IMR-90 (cell line): ENCODE measurements at regions not wholly inside any gene's neighbourhood (a gene's known extent, or its start where the extent isn't known, plus 50 kb on each side); places are given as distances from the start of the nearest gene placed in this dataset.

Experiments
- ATAC-seq: fragments of 200-7000 bp; cut with Tn5 transposase; 2 replicates; pipeline ENCODE4 v1.9.1; 2020; ENCODE audit warnings: low read depth, mild to moderate bottlenecking, moderate library complexity
- BruUV-seq: library from RNA; stranded (reverse); fragments of 400-500 nt; replicated peaks from 2 replicates; lab custom pipeline; 2021; lab: Mats Ljungman, UMichigan
- CTCF ChIA-PET: fragments of 300-600 bp; formaldehyde crosslinking; extraction: SDS; loops from one replicate; lab custom pipeline; 2021; ENCODE audit warnings: antibody characterized with exemption; lab: Yijun Ruan, JAX
- POLR2A ChIA-PET: fragments of 300-600 bp; sonication (Branson Sonifier 250); formaldehyde crosslinking; loops from one replicate; lab custom pipeline; 2022; ENCODE audit warnings: antibody characterized with exemption; ENCODE audit not compliant: unreplicated experiment; lab: Charles Lee
- DNase-seq: peaks from one replicate; pipeline ENCODE4 v3.0.0; 2013
- H2AFZ ChIP-seq: replicated peaks from 2 replicates; pipeline ENCODE3; 2013; ENCODE audit warnings: low read length, mild to moderate bottlenecking; ENCODE audit not compliant: poor library complexity
- H2AK5ac ChIP-seq: 2 replicates; pipeline ENCODE4 v1.6.1; 2013; ENCODE audit warnings: low read depth, low read length, inconsistent platforms
- H2AK9ac ChIP-seq: replicated peaks from 2 replicates; pipeline ENCODE3; 2013; ENCODE audit warnings: mild to moderate bottlenecking, low read depth, low read length, moderate library complexity; ENCODE audit not compliant: poor library complexity
- H2BK120ac ChIP-seq: 2 replicates; pipeline ENCODE4 v1.6.1; 2013; ENCODE audit warnings: low read depth, low read length, inconsistent platforms
- H2BK15ac ChIP-seq: 3 replicates; pipeline ENCODE4 v1.6.1; 2013; ENCODE audit warnings: low read depth, low read length, inconsistent platforms
- H2BK20ac ChIP-seq: 2 replicates; pipeline ENCODE4 v1.6.1; 2013; ENCODE audit warnings: low read depth, mild to moderate bottlenecking, inconsistent platforms, low read length, moderate library complexity
- H2BK5ac ChIP-seq: 2 replicates; pipeline ENCODE4 v1.6.1; 2013; ENCODE audit warnings: mild to moderate bottlenecking, low read depth, low read length, inconsistent platforms; ENCODE audit not compliant: poor library complexity, severe bottlenecking
- H3K14ac ChIP-seq: replicated peaks from 2 replicates; pipeline ENCODE4 v1.6.1; 2013; ENCODE audit warnings: low read depth, low read length, inconsistent platforms
- H3K18ac ChIP-seq: 2 replicates; pipeline ENCODE4 v1.6.1; 2013; ENCODE audit warnings: low read depth, low read length, control low read depth
- H3K23ac ChIP-seq: 2 replicates; pipeline ENCODE4 v1.6.1; 2013; ENCODE audit warnings: low read depth, low read length, inconsistent platforms
- H3K27ac ChIP-seq: 2 replicates; pipeline ENCODE4 v1.5.1; 2013; ENCODE audit warnings: mild to moderate bottlenecking, control low read depth, low read length; ENCODE audit not compliant: insufficient read depth
- H3K27me3 ChIP-seq: 2 replicates; pipeline ENCODE4 v1.6.1; 2013; ENCODE audit warnings: low read length; ENCODE audit not compliant: control insufficient read depth, insufficient read depth
- H3K36me3 ChIP-seq: 2 replicates; pipeline ENCODE4 v1.6.1; 2013; ENCODE audit warnings: low read length, mixed read lengths; ENCODE audit not compliant: control insufficient read depth, insufficient read depth
- H3K4ac ChIP-seq: 2 replicates; pipeline ENCODE4 v1.6.1; 2013; ENCODE audit warnings: low read depth, low read length, inconsistent platforms
- H3K4me1 ChIP-seq: 2 replicates; pipeline ENCODE4 v1.6.1; 2013; ENCODE audit warnings: low read length, mixed read lengths; ENCODE audit not compliant: control insufficient read depth, insufficient read depth
- H3K4me2 ChIP-seq: 2 replicates; pipeline ENCODE4 v1.6.1; 2013; ENCODE audit warnings: low read depth, mild to moderate bottlenecking, control low read depth, low read length, moderate library complexity
- H3K4me3 ChIP-seq: 2 replicates; pipeline ENCODE4 v1.5.1; 2013; ENCODE audit warnings: low read depth, mild to moderate bottlenecking, control low read depth, low read length, moderate library complexity; ENCODE audit not compliant: insufficient read depth
- H3K56ac ChIP-seq: 2 replicates; pipeline ENCODE4 v1.6.1; 2013; ENCODE audit warnings: low read length, inconsistent platforms; ENCODE audit not compliant: insufficient read depth; ENCODE audit errors: extremely low read depth
- H3K79me1 ChIP-seq, 2 experiments: 2 replicates each; pipeline ENCODE4 v1.6.1; 2013; ENCODE audit warnings: low read length in 2 of 2, inconsistent platforms in 1 of 2, low read depth in 1 of 2
- H3K9ac ChIP-seq: 2 replicates; pipeline ENCODE4 v1.6.1; 2013; ENCODE audit warnings: low read depth, low read length, control low read depth
- H3K9me1 ChIP-seq: 2 replicates; pipeline ENCODE4 v1.6.1; 2013; ENCODE audit warnings: low read length, inconsistent platforms; ENCODE audit not compliant: insufficient read depth
- H3K9me3 ChIP-seq: 2 replicates; pipeline ENCODE4 v1.6.1; 2013; ENCODE audit warnings: low read length; ENCODE audit not compliant: control insufficient read depth, insufficient read depth
- H4K20me1 ChIP-seq: 2 replicates; pipeline ENCODE4 v1.6.1; 2013; ENCODE audit warnings: low read length, inconsistent platforms; ENCODE audit not compliant: insufficient read depth
- H4K5ac ChIP-seq: 2 replicates; pipeline ENCODE4 v1.6.1; 2013; ENCODE audit warnings: mild to moderate bottlenecking, low read depth, low read length, control low read depth
- H4K8ac ChIP-seq, 2 experiments: 2 replicates each; pipeline ENCODE4 v1.6.1; 2013; ENCODE audit warnings: low read depth in 2 of 2, low read length in 2 of 2, control low read depth in 1 of 2, inconsistent platforms in 1 of 2
- H4K91ac ChIP-seq: 2 replicates; pipeline ENCODE4 v1.6.1; 2013; ENCODE audit warnings: low read depth, low read length, inconsistent platforms; ENCODE audit not compliant: insufficient read depth
- BHLHE40 ChIP-seq: fragments of 150-350 bp; IDR thresholded peaks from 2 replicates; pipeline ENCODE4 v1.6.1; 2016; ENCODE audit warnings: mild to moderate bottlenecking, low read depth, low read length
- CEBPB ChIP-seq: IDR thresholded peaks from 2 replicates; pipeline ENCODE4 v1.6.1; 2012; ENCODE audit warnings: low read depth, low read length, improper control_type of control experiment
- CHD1 ChIP-seq: IDR thresholded peaks from 2 replicates; pipeline ENCODE4 v1.6.1; 2012; ENCODE audit warnings: low read depth, low read length, improper control_type of control experiment
- FOS ChIP-seq: fragments of 150-350 bp; IDR thresholded peaks from 2 replicates; pipeline ENCODE4 v1.6.1; 2016; ENCODE audit warnings: low read depth, low read length
- MAFK ChIP-seq: IDR thresholded peaks from 2 replicates; pipeline ENCODE4 v1.6.1; 2012; ENCODE audit warnings: low read depth, low read length, improper control_type of control experiment
- MAZ ChIP-seq: IDR thresholded peaks from 2 replicates; pipeline ENCODE4 v1.6.1; 2012; ENCODE audit warnings: low read depth, mild to moderate bottlenecking, low read length, improper control_type of control experiment, moderate library complexity, borderline replicate concordance
- MXI1 ChIP-seq: IDR thresholded peaks from 2 replicates; pipeline ENCODE4 v1.6.1; 2012; ENCODE audit warnings: low read depth, mild to moderate bottlenecking, low read length, moderate library complexity, borderline replicate concordance
- NFE2L2 ChIP-seq: fragments of 150-350 bp; IDR thresholded peaks from 2 replicates; pipeline ENCODE4 v1.6.1; 2016; ENCODE audit warnings: low read depth, mild to moderate bottlenecking, low read length
- POLR2A ChIP-seq: IDR thresholded peaks from 2 replicates; pipeline ENCODE4 v1.6.1; 2012; ENCODE audit warnings: mild to moderate bottlenecking, low read depth, low read length
- RAD21 ChIP-seq: IDR thresholded peaks from 2 replicates; pipeline ENCODE4 v1.6.1; 2012; ENCODE audit warnings: low read length, improper control_type of control experiment
- RCOR1 ChIP-seq: IDR thresholded peaks from 2 replicates; pipeline ENCODE4 v1.6.1; 2012; ENCODE audit warnings: mild to moderate bottlenecking, low read length, improper control_type of control experiment; ENCODE audit not compliant: insufficient replicate concordance
- RFX5 ChIP-seq: IDR thresholded peaks from 2 replicates; pipeline ENCODE4 v1.8.0; 2012; ENCODE audit warnings: low read depth, mild to moderate bottlenecking, low read length, moderate library complexity
- SMC3 ChIP-seq: fragments of 150-350 bp; IDR thresholded peaks from 2 replicates; pipeline ENCODE4 v1.6.1; 2016; ENCODE audit warnings: low read depth, mild to moderate bottlenecking, antibody characterized with exemption, low read length, moderate library complexity
- WGBS, 2 experiments: methylation state at CpG; one replicate each; pipeline versions ENCODE4 v1.1.5 to v1.1.7; 2013; ENCODE audit warnings: missing lambda C conversion rate in 2 of 2; ENCODE audit not compliant: insufficient read length in 1 of 2; ENCODE audit errors: extremely low coverage in 2 of 2; 5-methylcytosine and 5-hydroxymethylcytosine counted together
- dilution Hi-C: fragments of 300-500 bp; cut with HindIII; formaldehyde crosslinking; loops from one replicate; pipeline ENCODE4 v1.14.3; 2018; ENCODE audit warnings: low sequenced_read_pairs; ENCODE audit not compliant: unreplicated experiment
- in situ Hi-C: fragments of 300-500 bp; cut with MboI; formaldehyde crosslinking; loops from 3 replicates; pipeline ENCODE4 v1.14.3; 2019; ENCODE audit warnings: low sequenced_read_pairs, inconsistent platforms, mixed read lengths
- intact Hi-C: fragments of 100-400 bp; cut with micrococcal nuclease; formaldehyde crosslinking; loops from 2 replicates; pipeline ENCODE4 v1.10.0; 2022
- TF ChIP-seq, protein P1 (sequence below): conservative IDR thresholded peaks from 2 replicates; pipeline ENCODE4 v1.5.1; 2012; ENCODE audit warnings: mild to moderate bottlenecking, low read depth, low read length, improper control_type of control experiment
- TF ChIP-seq, protein P2 (sequence below): fragments of 150-350 bp; IDR thresholded peaks from 2 replicates; pipeline ENCODE4 v1.6.1; 2017; ENCODE audit warnings: mild to moderate bottlenecking, antibody characterized with exemption, low read length, low read depth
- TF ChIP-seq, protein P3 (sequence below): fragments of 150-350 bp; IDR thresholded peaks from 2 replicates; pipeline ENCODE4 v1.6.1; 2016; ENCODE audit warnings: low read depth, mild to moderate bottlenecking, low read length, moderate library complexity, borderline replicate concordance

DNA sequence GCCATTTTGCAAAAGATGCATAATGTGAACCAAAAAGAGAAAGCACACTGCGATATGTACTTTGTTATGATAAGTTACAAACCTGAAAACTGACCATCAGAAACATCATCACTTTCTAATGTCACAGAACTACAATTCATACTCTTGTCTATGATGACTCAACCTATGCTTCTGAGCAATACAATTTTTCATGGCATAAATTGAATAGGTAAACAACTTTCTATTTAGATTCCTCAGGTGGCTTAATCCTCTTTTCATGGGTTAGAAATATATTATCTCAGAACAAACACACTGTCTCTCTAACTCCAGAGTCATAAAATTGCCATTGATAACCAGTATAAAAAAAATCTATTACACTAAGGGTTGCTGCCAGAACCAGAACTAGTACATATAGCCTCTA lies 1715.0 kb upstream of the FLRT2 start:
- CTCF ChIA-PET: no interaction called here
- H3K23ac ChIP-seq: no peak overlapping the region

More for the DNA sequence above, 1715.0 kb upstream of the FLRT2 start:
- Histone ChIP-seq H3K79me1 (no peaks in the 10 kb centered on the region), H3K18ac (no peak overlapping the region), H2BK20ac (no peak overlapping the region), H3K56ac (no peak overlapping the region), H4K5ac (no peak overlapping the region), H3K4me2 (no peak overlapping the region), H2AFZ (no peak overlapping the region), H2BK120ac (no peak overlapping the region), H2BK15ac (no peak overlapping the region), H3K9me3 (no peaks in the 10 kb centered on the region), H3K4me1 (peaks cover 1% of the 10 kb centered on the region; the same call in 1 of the 2 replicates), H3K4ac (no peak overlapping the region), H4K20me1 (no peaks in the 10 kb centered on the region), H3K36me3 (no peaks in the 10 kb centered on the region), H4K8ac (no peak overlapping the region), H2BK5ac (no peak overlapping the region), H3K9me1 (no peaks in the 10 kb centered on the region), H4K91ac (no peak overlapping the region), H3K27me3 (no peaks in the 10 kb centered on the region), H2AK9ac (no peak overlapping the region), H3K14ac (no peak overlapping the region), H3K4me3 (no peak overlapping the region), H3K27ac (no peak overlapping the region), H2AK5ac (no peak overlapping the region), H3K9ac (no peak overlapping the region)
- intact Hi-C loops (loop anchor here (5.0 to 10.0 kb wide), 3 partner anchors 250 to 1712 kb away; no protein-coding TSS in a partner anchor), dilution Hi-C loops (no loop called here), in situ Hi-C loops (no loop called here)
- no peak for DNase-seq
- no CpG with 5 or more reads among the region's 1 CpG for WGBS, 2 experiments
- BruUV-seq: no TSS peak
- POLR2A ChIA-PET: no interaction called here
- no peak for ATAC-seq
- TF ChIP-seq, protein P1, sequence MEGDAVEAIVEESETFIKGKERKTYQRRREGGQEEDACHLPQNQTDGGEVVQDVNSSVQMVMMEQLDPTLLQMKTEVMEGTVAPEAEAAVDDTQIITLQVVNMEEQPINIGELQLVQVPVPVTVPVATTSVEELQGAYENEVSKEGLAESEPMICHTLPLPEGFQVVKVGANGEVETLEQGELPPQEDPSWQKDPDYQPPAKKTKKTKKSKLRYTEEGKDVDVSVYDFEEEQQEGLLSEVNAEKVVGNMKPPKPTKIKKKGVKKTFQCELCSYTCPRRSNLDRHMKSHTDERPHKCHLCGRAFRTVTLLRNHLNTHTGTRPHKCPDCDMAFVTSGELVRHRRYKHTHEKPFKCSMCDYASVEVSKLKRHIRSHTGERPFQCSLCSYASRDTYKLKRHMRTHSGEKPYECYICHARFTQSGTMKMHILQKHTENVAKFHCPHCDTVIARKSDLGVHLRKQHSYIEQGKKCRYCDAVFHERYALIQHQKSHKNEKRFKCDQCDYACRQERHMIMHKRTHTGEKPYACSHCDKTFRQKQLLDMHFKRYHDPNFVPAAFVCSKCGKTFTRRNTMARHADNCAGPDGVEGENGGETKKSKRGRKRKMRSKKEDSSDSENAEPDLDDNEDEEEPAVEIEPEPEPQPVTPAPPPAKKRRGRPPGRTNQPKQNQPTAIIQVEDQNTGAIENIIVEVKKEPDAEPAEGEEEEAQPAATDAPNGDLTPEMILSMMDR: no peak
- TF ChIP-seq BHLHE40 (no peak), NFE2L2 (no peak), POLR2A (no peak), MXI1 (no peak), SMC3 (no peak), MAZ (no peak), RAD21 (no peak), RFX5 (no peak), CEBPB (no peak), CHD1 (no peak), RCOR1 (no peak), FOS (no peak), MAFK (no peak)
- TF ChIP-seq, protein P2, sequence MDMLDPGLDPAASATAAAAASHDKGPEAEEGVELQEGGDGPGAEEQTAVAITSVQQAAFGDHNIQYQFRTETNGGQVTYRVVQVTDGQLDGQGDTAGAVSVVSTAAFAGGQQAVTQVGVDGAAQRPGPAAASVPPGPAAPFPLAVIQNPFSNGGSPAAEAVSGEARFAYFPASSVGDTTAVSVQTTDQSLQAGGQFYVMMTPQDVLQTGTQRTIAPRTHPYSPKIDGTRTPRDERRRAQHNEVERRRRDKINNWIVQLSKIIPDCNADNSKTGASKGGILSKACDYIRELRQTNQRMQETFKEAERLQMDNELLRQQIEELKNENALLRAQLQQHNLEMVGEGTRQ: no peak
- TF ChIP-seq, protein P3, sequence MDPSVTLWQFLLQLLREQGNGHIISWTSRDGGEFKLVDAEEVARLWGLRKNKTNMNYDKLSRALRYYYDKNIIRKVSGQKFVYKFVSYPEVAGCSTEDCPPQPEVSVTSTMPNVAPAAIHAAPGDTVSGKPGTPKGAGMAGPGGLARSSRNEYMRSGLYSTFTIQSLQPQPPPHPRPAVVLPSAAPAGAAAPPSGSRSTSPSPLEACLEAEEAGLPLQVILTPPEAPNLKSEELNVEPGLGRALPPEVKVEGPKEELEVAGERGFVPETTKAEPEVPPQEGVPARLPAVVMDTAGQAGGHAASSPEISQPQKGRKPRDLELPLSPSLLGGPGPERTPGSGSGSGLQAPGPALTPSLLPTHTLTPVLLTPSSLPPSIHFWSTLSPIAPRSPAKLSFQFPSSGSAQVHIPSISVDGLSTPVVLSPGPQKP: no peak
